IMR-90 (cell line): ENCODE measurements at regions not wholly inside any gene's neighbourhood (a gene's known extent, or its start where the extent isn't known, plus 50 kb on each side); places are given as distances from the start of the nearest gene placed in this dataset.

Source experiments
- ATAC-seq: fragments of 200-7000 bp; cut with Tn5 transposase; 2 replicates; pipeline ENCODE4 v1.9.1; 2020; ENCODE audit warnings: low read depth, mild to moderate bottlenecking, moderate library complexity
- BruUV-seq: library from RNA; stranded (reverse); fragments of 400-500 nt; replicated peaks from 2 replicates; lab custom pipeline; 2021; lab: Mats Ljungman, UMichigan
- CTCF ChIA-PET: fragments of 300-600 bp; formaldehyde crosslinking; extraction: SDS; loops from one replicate; lab custom pipeline; 2021; ENCODE audit warnings: antibody characterized with exemption; lab: Yijun Ruan, JAX
- POLR2A ChIA-PET: fragments of 300-600 bp; sonication (Branson Sonifier 250); formaldehyde crosslinking; loops from one replicate; lab custom pipeline; 2022; ENCODE audit warnings: antibody characterized with exemption; ENCODE audit not compliant: unreplicated experiment; lab: Charles Lee
- DNase-seq: peaks from one replicate; pipeline ENCODE4 v3.0.0; 2013
- H2AFZ ChIP-seq: replicated peaks from 2 replicates; pipeline ENCODE3; 2013; ENCODE audit warnings: low read length, mild to moderate bottlenecking; ENCODE audit not compliant: poor library complexity
- H2AK5ac ChIP-seq: 2 replicates; pipeline ENCODE4 v1.6.1; 2013; ENCODE audit warnings: low read depth, low read length, inconsistent platforms
- H2AK9ac ChIP-seq: replicated peaks from 2 replicates; pipeline ENCODE3; 2013; ENCODE audit warnings: mild to moderate bottlenecking, low read depth, low read length, moderate library complexity; ENCODE audit not compliant: poor library complexity
- H2BK120ac ChIP-seq: 2 replicates; pipeline ENCODE4 v1.6.1; 2013; ENCODE audit warnings: low read depth, low read length, inconsistent platforms
- H2BK15ac ChIP-seq: 3 replicates; pipeline ENCODE4 v1.6.1; 2013; ENCODE audit warnings: low read depth, low read length, inconsistent platforms
- H2BK20ac ChIP-seq: 2 replicates; pipeline ENCODE4 v1.6.1; 2013; ENCODE audit warnings: low read depth, mild to moderate bottlenecking, inconsistent platforms, low read length, moderate library complexity
- H2BK5ac ChIP-seq: 2 replicates; pipeline ENCODE4 v1.6.1; 2013; ENCODE audit warnings: mild to moderate bottlenecking, low read depth, low read length, inconsistent platforms; ENCODE audit not compliant: poor library complexity, severe bottlenecking
- H3K14ac ChIP-seq: replicated peaks from 2 replicates; pipeline ENCODE4 v1.6.1; 2013; ENCODE audit warnings: low read depth, low read length, inconsistent platforms
- H3K18ac ChIP-seq: 2 replicates; pipeline ENCODE4 v1.6.1; 2013; ENCODE audit warnings: low read depth, low read length, control low read depth
- H3K23ac ChIP-seq: 2 replicates; pipeline ENCODE4 v1.6.1; 2013; ENCODE audit warnings: low read depth, low read length, inconsistent platforms
- H3K27ac ChIP-seq: 2 replicates; pipeline ENCODE4 v1.5.1; 2013; ENCODE audit warnings: mild to moderate bottlenecking, control low read depth, low read length; ENCODE audit not compliant: insufficient read depth
- H3K27me3 ChIP-seq: 2 replicates; pipeline ENCODE4 v1.6.1; 2013; ENCODE audit warnings: low read length; ENCODE audit not compliant: control insufficient read depth, insufficient read depth
- H3K36me3 ChIP-seq: 2 replicates; pipeline ENCODE4 v1.6.1; 2013; ENCODE audit warnings: low read length, mixed read lengths; ENCODE audit not compliant: control insufficient read depth, insufficient read depth
- H3K4ac ChIP-seq: 2 replicates; pipeline ENCODE4 v1.6.1; 2013; ENCODE audit warnings: low read depth, low read length, inconsistent platforms
- H3K4me1 ChIP-seq: 2 replicates; pipeline ENCODE4 v1.6.1; 2013; ENCODE audit warnings: low read length, mixed read lengths; ENCODE audit not compliant: control insufficient read depth, insufficient read depth
- H3K4me2 ChIP-seq: 2 replicates; pipeline ENCODE4 v1.6.1; 2013; ENCODE audit warnings: low read depth, mild to moderate bottlenecking, control low read depth, low read length, moderate library complexity
- H3K4me3 ChIP-seq: 2 replicates; pipeline ENCODE4 v1.5.1; 2013; ENCODE audit warnings: low read depth, mild to moderate bottlenecking, control low read depth, low read length, moderate library complexity; ENCODE audit not compliant: insufficient read depth
- H3K56ac ChIP-seq: 2 replicates; pipeline ENCODE4 v1.6.1; 2013; ENCODE audit warnings: low read length, inconsistent platforms; ENCODE audit not compliant: insufficient read depth; ENCODE audit errors: extremely low read depth
- H3K79me1 ChIP-seq, 2 experiments: 2 replicates each; pipeline ENCODE4 v1.6.1; 2013; ENCODE audit warnings: low read length in 2 of 2, inconsistent platforms in 1 of 2, low read depth in 1 of 2
- H3K9ac ChIP-seq: 2 replicates; pipeline ENCODE4 v1.6.1; 2013; ENCODE audit warnings: low read depth, low read length, control low read depth
- H3K9me1 ChIP-seq: 2 replicates; pipeline ENCODE4 v1.6.1; 2013; ENCODE audit warnings: low read length, inconsistent platforms; ENCODE audit not compliant: insufficient read depth
- H3K9me3 ChIP-seq: 2 replicates; pipeline ENCODE4 v1.6.1; 2013; ENCODE audit warnings: low read length; ENCODE audit not compliant: control insufficient read depth, insufficient read depth
- H4K20me1 ChIP-seq: 2 replicates; pipeline ENCODE4 v1.6.1; 2013; ENCODE audit warnings: low read length, inconsistent platforms; ENCODE audit not compliant: insufficient read depth
- H4K5ac ChIP-seq: 2 replicates; pipeline ENCODE4 v1.6.1; 2013; ENCODE audit warnings: mild to moderate bottlenecking, low read depth, low read length, control low read depth
- H4K8ac ChIP-seq, 2 experiments: 2 replicates each; pipeline ENCODE4 v1.6.1; 2013; ENCODE audit warnings: low read depth in 2 of 2, low read length in 2 of 2, control low read depth in 1 of 2, inconsistent platforms in 1 of 2
- H4K91ac ChIP-seq: 2 replicates; pipeline ENCODE4 v1.6.1; 2013; ENCODE audit warnings: low read depth, low read length, inconsistent platforms; ENCODE audit not compliant: insufficient read depth
- CHD1 ChIP-seq: IDR thresholded peaks from 2 replicates; pipeline ENCODE4 v1.6.1; 2012; ENCODE audit warnings: low read depth, low read length, improper control_type of control experiment
- CTCF ChIP-seq: conservative IDR thresholded peaks from 2 replicates; pipeline ENCODE4 v1.5.1; 2012; ENCODE audit warnings: mild to moderate bottlenecking, low read depth, low read length, improper control_type of control experiment
- ELK1 ChIP-seq: fragments of 150-350 bp; IDR thresholded peaks from 2 replicates; pipeline ENCODE4 v1.6.1; 2016; ENCODE audit warnings: low read depth, mild to moderate bottlenecking, low read length, moderate library complexity, borderline replicate concordance
- FOS ChIP-seq: fragments of 150-350 bp; IDR thresholded peaks from 2 replicates; pipeline ENCODE4 v1.6.1; 2016; ENCODE audit warnings: low read depth, low read length
- MAFK ChIP-seq: IDR thresholded peaks from 2 replicates; pipeline ENCODE4 v1.6.1; 2012; ENCODE audit warnings: low read depth, low read length, improper control_type of control experiment
- MAZ ChIP-seq: IDR thresholded peaks from 2 replicates; pipeline ENCODE4 v1.6.1; 2012; ENCODE audit warnings: low read depth, mild to moderate bottlenecking, low read length, improper control_type of control experiment, moderate library complexity, borderline replicate concordance
- MXI1 ChIP-seq: IDR thresholded peaks from 2 replicates; pipeline ENCODE4 v1.6.1; 2012; ENCODE audit warnings: low read depth, mild to moderate bottlenecking, low read length, moderate library complexity, borderline replicate concordance
- NFE2L2 ChIP-seq: fragments of 150-350 bp; IDR thresholded peaks from 2 replicates; pipeline ENCODE4 v1.6.1; 2016; ENCODE audit warnings: low read depth, mild to moderate bottlenecking, low read length
- POLR2A ChIP-seq: IDR thresholded peaks from 2 replicates; pipeline ENCODE4 v1.6.1; 2012; ENCODE audit warnings: mild to moderate bottlenecking, low read depth, low read length
- RAD21 ChIP-seq: IDR thresholded peaks from 2 replicates; pipeline ENCODE4 v1.6.1; 2012; ENCODE audit warnings: low read length, improper control_type of control experiment
- RFX5 ChIP-seq: IDR thresholded peaks from 2 replicates; pipeline ENCODE4 v1.8.0; 2012; ENCODE audit warnings: low read depth, mild to moderate bottlenecking, low read length, moderate library complexity
- SMC3 ChIP-seq: fragments of 150-350 bp; IDR thresholded peaks from 2 replicates; pipeline ENCODE4 v1.6.1; 2016; ENCODE audit warnings: low read depth, mild to moderate bottlenecking, antibody characterized with exemption, low read length, moderate library complexity
- WGBS, 2 experiments: methylation state at CpG; one replicate each; pipeline versions ENCODE4 v1.1.5 to v1.1.7; 2013; ENCODE audit warnings: missing lambda C conversion rate in 2 of 2; ENCODE audit not compliant: insufficient read length in 1 of 2; ENCODE audit errors: extremely low coverage in 2 of 2; 5-methylcytosine and 5-hydroxymethylcytosine counted together
- dilution Hi-C: fragments of 300-500 bp; cut with HindIII; formaldehyde crosslinking; loops from one replicate; pipeline ENCODE4 v1.14.3; 2018; ENCODE audit warnings: low sequenced_read_pairs; ENCODE audit not compliant: unreplicated experiment
- in situ Hi-C: fragments of 300-500 bp; cut with MboI; formaldehyde crosslinking; loops from 3 replicates; pipeline ENCODE4 v1.14.3; 2019; ENCODE audit warnings: low sequenced_read_pairs, inconsistent platforms, mixed read lengths
- intact Hi-C: fragments of 100-400 bp; cut with micrococcal nuclease; formaldehyde crosslinking; loops from 2 replicates; pipeline ENCODE4 v1.10.0; 2022

GRCh38 chr6:71730284-71730683 is 156.1 kb upstream of the RIMS1 start:
- Histone ChIP-seq H3K27ac (no peak overlapping the region), H2AK9ac (no peak overlapping the region), H3K18ac (no peak overlapping the region), H3K4me3 (no peak overlapping the region), H3K9me1 (no peaks in the 10 kb centered on the region), H3K4me2 (no peak overlapping the region), H2BK120ac (no peak overlapping the region), H4K91ac (no peak overlapping the region), H3K4me1 (no peaks in the 10 kb centered on the region), H3K79me1 (no peaks in the 10 kb centered on the region), H2AK5ac (no peak overlapping the region), H3K27me3 (no peaks in the 10 kb centered on the region; the same call in 1 of the 2 replicates), H2BK15ac (no peak overlapping the region), H4K8ac (no peak overlapping the region), H3K23ac (no peak overlapping the region), H2AFZ (no peak overlapping the region), H3K4ac (no peak overlapping the region), H4K5ac (no peak overlapping the region), H3K9ac (no peak overlapping the region), H3K36me3 (no peaks in the 10 kb centered on the region), H2BK20ac (no peak overlapping the region), H4K20me1 (no peaks in the 10 kb centered on the region), H3K14ac (no peak overlapping the region), H3K56ac (no peak overlapping the region), H2BK5ac (no peak overlapping the region), H3K9me3 (no peaks in the 10 kb centered on the region)
- ChIA-PET CTCF (no interaction called here), POLR2A (no interaction called here)
- DNase-seq, result no peak
- WGBS, 2 experiments, result no CpG with 5 or more reads among the region's 3 CpGs
- TF ChIP-seq RFX5 (no peak), MAZ (no peak), MXI1 (no peak), POLR2A (no peak), CTCF (no peak), NFE2L2 (no peak), FOS (no peak), ELK1 (no peak), CHD1 (no peak), MAFK (no peak), SMC3 (no peak), RAD21 (no peak)
- ATAC-seq, result no peak
- intact Hi-C loops, result no loop called here
- in situ Hi-C loops, result no loop called here
- BruUV-seq, result no TSS peak
- dilution Hi-C loops, result no loop called here
